Inflammatory macrophage treated with lipopolysaccharide for 4 hours (primary cell): ENCODE measurements at regions not wholly inside any gene's neighbourhood (a gene's known extent, or its start where the extent isn't known, plus 50 kb on each side); places are given as distances from the start of the nearest gene placed in this dataset.
"Not testable (repeated sequence)": the region's sequence is repeated elsewhere in the genome, so short reads cannot be mapped to it uniquely, and the experiment has no call there.

Experiments
- DNase-seq: peaks from one replicate; pipeline ENCODE4 v3.0.0-alpha.2; 2020

GRCh38 chr13:54415753-54416366, 1387.2 kb downstream of the OLFM4 start:
- DNase-seq = no peak

GRCh38 chr13:54422946-54423345, 1394.3 kb downstream of the OLFM4 start:
- not testable (repeated sequence) for DNase-seq

GRCh38 chr13:54424344-54424743, 1395.7 kb downstream of the OLFM4 start:
- no peak for DNase-seq

GRCh38 chr13:54433493-54434206, 1405.0 kb downstream of the OLFM4 start:
- no peak for DNase-seq

GRCh38 chr13:54440853-54441400, 1412.3 kb downstream of the OLFM4 start:
- not testable (repeated sequence) for DNase-seq

- no peak for DNase-seq
Observed at GRCh38 chr13:54445453-54445852, 1416.8 kb downstream of the OLFM4 start.

GRCh38 chr13:54445865-54446264, 1417.3 kb downstream of the OLFM4 start:
- DNase-seq = no peak

- no peak for DNase-seq
Observed at GRCh38 chr13:54449922-54450321, 1421.3 kb downstream of the OLFM4 start.

GRCh38 chr13:54484166-54484565, 1455.6 kb downstream of the OLFM4 start:
- no peak for DNase-seq

GRCh38 chr13:54486421-54487166, 1458.0 kb downstream of the OLFM4 start:
- DNase-seq = no peak

- no peak for DNase-seq
Observed at GRCh38 chr13:54489359-54489758, 1460.7 kb downstream of the OLFM4 start.

- DNase-seq = no peak
Observed at GRCh38 chr13:54492995-54493394, 1464.4 kb downstream of the OLFM4 start.

GRCh38 chr13:54511366-54511765, 1482.8 kb downstream of the OLFM4 start:
- DNase-seq = no peak

GRCh38 chr13:54513254-54513653, 1484.6 kb downstream of the OLFM4 start:
- no peak for DNase-seq

GRCh38 chr13:54536112-54536511, 1507.5 kb downstream of the OLFM4 start:
- DNase-seq = no peak

GRCh38 chr13:54563286-54563685, 1534.7 kb downstream of the OLFM4 start:
- no peak for DNase-seq

GRCh38 chr13:54572037-54572436, 1543.4 kb downstream of the OLFM4 start:
- DNase-seq = not testable (repeated sequence)

- DNase-seq = no peak
Observed at GRCh38 chr13:54573186-54573585, 1544.6 kb downstream of the OLFM4 start.

- no peak for DNase-seq
Observed at GRCh38 chr13:54574791-54575190, 1546.2 kb downstream of the OLFM4 start.

- DNase-seq = no peak
Observed at GRCh38 chr13:54591540-54591939, 1562.9 kb downstream of the OLFM4 start.

- DNase-seq = no peak
Observed at GRCh38 chr13:54592201-54592600, 1563.6 kb downstream of the OLFM4 start.

GRCh38 chr13:54593504-54593903, 1564.9 kb downstream of the OLFM4 start:
- DNase-seq = no peak

- DNase-seq = no peak
Observed at GRCh38 chr13:54597540-54598088, 1569.0 kb downstream of the OLFM4 start.
